Neural crest cell (in vitro differentiated cells): ENCODE measurements at regions not wholly inside any gene's neighbourhood (a gene's known extent, or its start where the extent isn't known, plus 50 kb on each side); places are given as distances from the start of the nearest gene placed in this dataset.
A peak's percentile ranks its signal among the peaks of the same experiment; 100 is the strongest.

Source experiments
- DNase-seq: peaks from one replicate; pipeline ENCODE4 v3.0.0; 2021; ENCODE audit warnings: low read depth, mixed read lengths, low spot score
- H3K27ac Mint-ChIP-seq: one replicate; pipeline ENCODE4 v1.8.0; 2021; ENCODE audit warnings: mild to moderate bottlenecking, mixed read lengths; ENCODE audit not compliant: unreplicated experiment
- H3K27me3 Mint-ChIP-seq: 2 replicates; pipeline ENCODE4 v1.8.0; 2021; ENCODE audit warnings: low read depth, mild to moderate bottlenecking, mixed read lengths
- H3K36me3 Mint-ChIP-seq: 2 replicates; pipeline ENCODE4 v1.8.0; 2021; ENCODE audit warnings: low read depth, mild to moderate bottlenecking, mixed read lengths
- H3K4me1 Mint-ChIP-seq: 2 replicates; pipeline ENCODE4 v1.8.0; 2021; ENCODE audit warnings: mixed read lengths
- H3K4me3 Mint-ChIP-seq: one replicate; pipeline ENCODE4 v1.8.0; 2021; ENCODE audit warnings: mild to moderate bottlenecking, mixed read lengths
- H3K9me3 Mint-ChIP-seq: 2 replicates; pipeline ENCODE4 v1.8.0; 2021; ENCODE audit warnings: mixed read lengths
- CTCF ChIP-seq: fragments of 200-600 bp; sonication (generic); conservative IDR thresholded peaks from 2 replicates; pipeline ENCODE4 v1.5.0; 2021; ENCODE audit warnings: antibody characterized with exemption, mild to moderate bottlenecking

GRCh38 chr14:66396164-66396563 lies 90.0 kb upstream of the CCDC196 start:
- peaks cover 11% of the 10 kb centered on the region for H3K27me3 Mint-ChIP-seq
- TF ChIP-seq CTCF: no peak
- H3K9me3 Mint-ChIP-seq: no peaks in the 10 kb centered on the region
- no peak for DNase-seq
- H3K36me3 Mint-ChIP-seq: no peaks in the 10 kb centered on the region
- H3K27ac Mint-ChIP-seq: no peak overlapping the region
- no peak overlapping the region for H3K4me3 Mint-ChIP-seq
- H3K4me1 Mint-ChIP-seq: no peaks in the 10 kb centered on the region

- H3K27me3 Mint-ChIP-seq: no peaks in the 10 kb centered on the region
- DNase-seq: no peak
- H3K4me3 Mint-ChIP-seq: no peak overlapping the region
- H3K27ac Mint-ChIP-seq: no peak overlapping the region
- H3K4me1 Mint-ChIP-seq: no peaks in the 10 kb centered on the region
- H3K9me3 Mint-ChIP-seq: no peaks in the 10 kb centered on the region
- TF ChIP-seq CTCF: no peak
- H3K36me3 Mint-ChIP-seq: no peaks in the 10 kb centered on the region
Measured at GRCh38 chr14:66398437-66398836, 87.7 kb upstream of the CCDC196 start.

- H3K27ac Mint-ChIP-seq: no peak overlapping the region
- TF ChIP-seq CTCF: peak; percentile 57
- H3K4me1 Mint-ChIP-seq: peaks cover 7% of the 10 kb centered on the region
- no peaks in the 10 kb centered on the region for H3K9me3 Mint-ChIP-seq
- H3K27me3 Mint-ChIP-seq: no peaks in the 10 kb centered on the region
- DNase-seq: no peak
- no peak overlapping the region for H3K4me3 Mint-ChIP-seq
- no peaks in the 10 kb centered on the region for H3K36me3 Mint-ChIP-seq
Measured at GRCh38 chr14:66401449-66402095, 84.6 kb upstream of the CCDC196 start.

GRCh38 chr14:66403183-66403582 lies 83.0 kb upstream of the CCDC196 start:
- H3K27ac Mint-ChIP-seq: no peak overlapping the region
- no peak for DNase-seq
- H3K9me3 Mint-ChIP-seq: no peaks in the 10 kb centered on the region
- H3K27me3 Mint-ChIP-seq: no peaks in the 10 kb centered on the region
- no peak overlapping the region for H3K4me3 Mint-ChIP-seq
- peak; percentile 56 for TF ChIP-seq CTCF
- peaks cover 7% of the 10 kb centered on the region for H3K4me1 Mint-ChIP-seq
- H3K36me3 Mint-ChIP-seq: no peaks in the 10 kb centered on the region

- H3K36me3 Mint-ChIP-seq: no peaks in the 10 kb centered on the region
Measured at GRCh38 chr14:66404051-66404545, 82.1 kb upstream of the CCDC196 start.

More at GRCh38 chr14:66404051-66404545, 82.1 kb upstream of the CCDC196 start:
- Mint-ChIP-seq H3K4me1 (peaks cover 7% of the 10 kb centered on the region), H3K9me3 (no peaks in the 10 kb centered on the region), H3K27ac (no peak overlapping the region), H3K4me3 (no peak overlapping the region), H3K27me3 (no peaks in the 10 kb centered on the region)
- no peak for TF ChIP-seq CTCF
- DNase-seq: no peak
